ENCODE measurements at regions not wholly inside any gene's neighbourhood (a gene's known extent, or its start where the extent isn't known, plus 50 kb on each side); places are given as distances from the start of the nearest gene placed in this dataset.

DNA sequence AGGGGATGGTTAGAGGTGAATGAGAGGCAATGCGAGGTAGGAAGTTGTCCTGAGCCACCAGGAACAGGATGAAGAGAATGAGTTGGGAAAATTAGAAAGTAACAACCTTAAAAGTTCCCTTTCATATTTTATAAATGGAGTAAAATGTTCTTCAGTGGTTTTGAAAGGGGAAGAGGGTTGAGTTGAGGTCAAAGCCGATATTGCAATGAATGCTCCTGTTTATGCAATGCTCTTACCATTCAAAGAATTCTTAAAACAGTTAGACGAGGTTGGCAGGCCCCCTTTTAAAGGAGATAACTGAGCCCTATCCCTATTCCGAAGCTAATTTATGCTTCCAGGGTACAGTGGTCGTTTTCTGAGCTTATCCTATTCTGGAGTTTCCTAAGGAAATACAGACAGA is 2110.3 kb upstream of the CELF4 start:
- no peak for DNase-seq (ENCODE audit: low spot score)

DNA sequence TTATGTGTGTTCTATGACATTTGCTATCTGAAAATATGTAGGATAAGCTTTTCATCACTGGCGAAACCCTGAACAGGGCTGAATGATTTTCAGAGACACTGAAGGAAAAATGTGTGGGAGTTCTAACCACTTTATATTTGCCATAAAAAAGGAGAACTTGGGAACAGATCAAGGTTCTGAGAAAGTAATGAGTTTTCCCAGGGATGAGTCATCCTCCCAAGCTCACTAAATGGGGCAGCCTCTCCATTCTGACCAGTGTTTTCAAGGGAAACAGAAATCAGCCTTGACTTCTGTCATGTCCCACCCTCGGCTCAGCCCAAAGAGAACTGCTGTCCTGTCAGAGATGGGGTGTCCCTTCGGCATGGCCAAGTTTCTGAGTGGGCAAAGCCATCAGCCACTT is 2109.8 kb upstream of the CELF4 start:
- DNase-seq (ENCODE audit: low spot score): peak; percentile 52

- no peak for DNase-seq (ENCODE audit: low spot score)
These were observed 2106.6 kb upstream of the CELF4 start for GRCh38 chr18:39672171-39672570.

DNA sequence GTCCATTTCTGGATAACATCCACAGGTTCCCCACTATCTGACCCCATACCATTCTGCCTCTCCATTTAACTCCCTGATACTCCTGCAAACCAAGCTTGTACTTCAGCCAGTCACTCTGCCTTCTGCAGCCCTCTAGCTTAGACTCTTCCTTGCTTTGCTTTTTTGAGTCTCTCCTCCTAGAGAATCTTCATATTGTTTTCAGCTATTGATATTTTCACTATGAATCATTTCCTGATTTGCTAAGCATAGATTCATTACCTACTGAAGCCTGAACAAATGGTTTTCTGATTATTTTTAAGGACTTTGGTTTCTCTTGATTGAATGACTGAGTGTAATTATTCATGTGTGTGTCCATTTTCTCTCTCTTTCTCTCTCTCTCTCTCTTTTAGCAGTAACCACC is 2102.3 kb upstream of the CELF4 start:
- DNase-seq (ENCODE audit: low spot score): peak; percentile 18

DNA sequence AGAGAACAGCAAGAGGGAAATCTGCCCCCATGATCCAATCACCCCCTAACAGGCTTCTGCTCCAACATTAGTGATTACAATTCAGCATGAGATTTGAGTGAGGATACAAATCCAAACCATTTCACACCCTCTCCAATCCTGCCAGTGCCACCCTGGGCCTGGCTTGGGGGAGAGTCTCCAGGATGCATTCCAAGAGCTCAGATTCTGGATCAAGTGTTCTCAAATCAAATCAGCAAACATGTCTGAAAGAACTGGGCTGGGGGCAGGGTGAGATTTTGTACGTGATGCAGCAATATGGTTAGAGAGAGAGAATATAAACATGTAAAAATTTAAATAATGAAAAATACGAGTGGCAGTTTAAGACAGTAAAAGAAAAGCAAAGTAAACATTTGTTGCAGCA is 2100.9 kb upstream of the CELF4 start:
- DNase-seq (ENCODE audit: low spot score): no peak

DNA sequence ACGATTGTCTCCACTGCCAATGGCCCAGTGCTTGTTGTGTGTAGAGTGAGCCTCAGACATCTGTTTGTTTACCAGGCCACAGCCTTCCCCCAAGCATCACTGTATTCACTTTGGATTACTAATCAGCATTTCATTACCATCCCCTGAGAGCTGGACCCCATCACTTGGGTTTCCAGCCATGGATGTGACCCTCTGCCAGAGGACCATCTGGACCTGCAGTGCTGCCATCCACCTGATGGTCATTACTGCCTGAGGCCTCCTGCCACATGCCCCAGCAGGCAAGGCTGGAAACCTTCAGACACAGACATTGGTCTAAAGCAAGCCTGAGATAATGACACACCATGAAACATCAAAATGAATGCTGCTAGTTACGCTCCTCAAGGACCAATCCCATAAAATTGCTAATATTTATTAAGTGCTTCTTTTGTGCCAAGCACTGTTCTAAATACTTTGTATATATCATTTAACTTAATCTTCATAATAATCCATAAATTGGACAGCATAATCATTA is 2096.3 kb upstream of the CELF4 start:
- no peak for DNase-seq (ENCODE audit: low spot score)

DNA sequence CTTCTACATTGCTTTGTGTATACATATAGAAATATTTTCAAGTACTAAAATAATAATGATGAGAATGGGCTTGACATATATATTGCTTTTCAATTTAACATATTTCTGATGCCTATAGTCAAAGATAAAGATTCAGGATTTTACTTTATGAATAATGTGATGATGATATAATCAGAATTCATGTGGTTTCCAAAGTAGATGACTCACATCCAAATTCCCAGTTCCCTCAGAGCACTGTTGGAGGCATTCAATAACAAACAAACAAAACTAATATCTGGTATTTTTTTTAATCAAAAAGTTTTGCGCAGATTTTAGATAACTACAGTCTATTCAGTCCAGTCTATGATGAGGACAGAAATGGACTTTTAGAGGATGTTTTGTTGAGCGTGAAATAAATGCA is 2094.5 kb upstream of the CELF4 start:
- DNase-seq (ENCODE audit: low spot score): no peak

- no peak for DNase-seq (ENCODE audit: low spot score)
These were observed 2089.7 kb upstream of the CELF4 start for GRCh38 chr18:39655341-39655740.

- no peak for DNase-seq (ENCODE audit: low spot score)
These were observed 2087.6 kb upstream of the CELF4 start for GRCh38 chr18:39653221-39653620.

GRCh38 chr18:39648616-39649015 is 2083.0 kb upstream of the CELF4 start:
- no peak for DNase-seq (ENCODE audit: low spot score)

- DNase-seq (ENCODE audit: low spot score): peak; percentile 25
These were observed 2082.3 kb upstream of the CELF4 start for GRCh38 chr18:39647627-39648534.

DNA sequence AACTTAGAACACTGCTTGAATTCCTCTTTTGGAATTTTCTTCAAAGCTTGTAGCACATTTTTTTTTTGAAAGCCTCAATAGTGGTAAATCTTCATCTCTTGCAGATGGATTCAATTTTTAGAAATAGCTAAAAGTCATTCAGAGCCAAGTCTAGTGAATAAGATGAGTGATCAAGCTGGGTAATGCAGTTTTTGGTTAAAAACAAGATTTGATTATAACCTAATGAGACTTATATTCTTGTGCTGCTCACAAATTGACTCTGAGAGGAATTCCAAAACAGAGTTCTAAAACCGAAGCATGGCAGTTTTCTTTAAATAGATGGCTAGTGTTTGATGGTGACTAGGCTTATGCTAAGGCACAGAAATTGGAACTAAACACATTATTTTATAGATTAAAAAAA is 2072.6 kb upstream of the CELF4 start:
- DNase-seq (ENCODE audit: low spot score): no peak

DNA sequence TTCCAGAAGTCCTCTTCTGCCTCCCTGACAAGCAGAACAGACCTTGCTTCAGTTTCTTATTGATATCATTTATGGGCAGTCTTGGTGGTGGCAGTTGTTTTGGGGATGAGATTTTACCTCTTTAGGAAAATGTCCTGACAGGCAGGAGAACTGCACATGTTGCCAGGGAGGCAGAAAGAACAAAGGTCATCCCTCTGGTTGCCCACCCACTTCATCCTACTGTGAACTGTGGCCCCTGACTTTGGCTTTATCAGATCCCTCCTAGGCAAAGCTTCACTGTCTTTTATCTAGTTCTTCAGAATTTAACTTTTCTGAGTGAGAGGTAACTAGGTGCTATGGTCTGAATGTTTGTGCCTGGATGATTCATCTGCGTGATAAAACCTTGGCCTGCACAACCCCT is 2071.3 kb upstream of the CELF4 start:
- no peak for DNase-seq (ENCODE audit: low spot score)

GRCh38 chr18:39635966-39636365 is 2070.4 kb upstream of the CELF4 start:
- no peak for DNase-seq (ENCODE audit: low spot score)

DNA sequence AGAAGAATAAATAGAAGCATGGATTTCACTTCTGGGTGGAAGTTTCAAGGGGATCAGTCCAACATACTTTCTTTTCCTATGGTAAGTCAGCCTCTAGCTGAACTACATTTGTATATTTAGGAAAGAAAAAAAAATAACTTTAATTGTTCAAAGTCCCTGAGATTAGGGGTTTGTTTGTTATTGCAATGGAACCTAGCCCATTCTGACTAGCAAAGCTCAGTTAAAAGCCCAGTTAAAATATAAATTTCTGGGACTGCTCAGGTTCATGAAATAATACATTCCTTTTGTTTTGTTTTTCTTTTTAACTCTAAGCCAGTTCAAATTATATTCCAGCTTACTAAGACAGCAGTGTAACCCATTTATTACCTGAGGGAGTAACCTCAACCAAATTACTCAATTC is 2069.6 kb upstream of the CELF4 start:
- no peak for DNase-seq (ENCODE audit: low spot score)

DNA sequence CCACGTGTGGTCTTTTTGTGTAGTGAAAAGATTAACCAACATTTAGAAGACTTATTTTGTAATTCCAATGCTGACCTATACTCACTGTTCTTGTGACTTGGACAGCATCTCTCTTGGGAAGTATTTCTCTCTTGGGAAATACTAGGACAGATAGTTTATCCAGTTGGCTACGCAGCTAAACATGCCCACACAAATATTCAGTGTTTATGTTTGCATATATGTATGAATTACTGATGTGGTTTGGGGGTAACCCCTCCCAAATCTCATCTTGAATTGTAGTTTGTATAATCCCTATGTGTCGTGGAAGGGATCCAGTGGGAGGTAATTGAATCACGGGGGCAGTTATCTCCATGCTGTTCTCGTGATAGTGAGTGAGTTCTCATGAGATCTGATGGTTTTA is 2062.3 kb upstream of the CELF4 start:
- DNase-seq (ENCODE audit: low spot score): no peak

DNA sequence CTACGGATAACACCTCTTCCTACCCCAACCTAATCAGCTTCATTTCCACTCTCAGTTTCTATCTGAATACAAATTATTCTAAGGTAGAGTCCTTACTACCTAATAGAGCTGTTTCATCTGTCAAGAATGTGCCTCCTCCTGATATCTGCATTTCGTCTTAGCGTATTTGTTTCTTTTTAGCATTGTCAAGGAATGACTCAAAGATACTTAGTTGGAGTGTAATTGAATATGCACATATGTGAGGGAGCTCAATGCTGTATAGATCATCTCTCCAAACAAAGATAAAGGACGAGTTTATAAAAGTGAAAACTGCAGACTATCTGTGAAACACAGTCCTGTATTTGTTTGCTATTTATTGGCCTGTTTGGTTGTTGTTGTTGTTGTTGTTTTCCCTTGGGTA is 2059.4 kb upstream of the CELF4 start:
- DNase-seq (ENCODE audit: low spot score): no peak

- peak; percentile 6 for DNase-seq (ENCODE audit: low spot score)
These were observed 2056.8 kb upstream of the CELF4 start for GRCh38 chr18:39622431-39622830.

DNA sequence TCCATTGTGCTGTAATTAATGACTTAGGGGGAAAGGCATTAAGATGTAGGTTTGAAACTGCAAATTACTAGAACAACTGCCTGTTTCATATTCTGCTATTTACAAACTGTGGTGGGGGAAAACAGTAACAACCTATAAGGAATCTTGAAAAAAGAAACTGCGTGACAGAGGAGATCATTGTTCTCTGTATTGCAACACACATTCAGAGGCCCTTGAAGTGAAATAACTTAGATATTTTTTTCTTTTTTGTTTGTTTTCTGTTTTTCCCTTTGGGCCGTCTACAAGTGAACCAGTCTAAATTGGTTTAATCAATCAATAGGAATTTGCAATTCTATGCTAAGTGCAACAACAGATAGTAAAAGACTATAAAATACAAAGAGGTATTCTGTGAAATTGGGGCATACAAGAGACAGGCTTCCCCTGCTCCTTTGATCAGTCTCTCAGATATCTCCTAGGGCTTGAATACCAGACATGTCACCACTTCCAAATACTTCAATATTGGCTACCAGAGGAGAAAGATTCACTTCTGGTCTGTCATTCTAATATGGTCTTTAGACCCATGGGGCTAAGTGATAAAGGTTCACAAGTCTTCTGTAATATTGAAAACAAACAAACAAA is 2055.1 kb upstream of the CELF4 start:
- no peak for DNase-seq (ENCODE audit: low spot score)

DNA sequence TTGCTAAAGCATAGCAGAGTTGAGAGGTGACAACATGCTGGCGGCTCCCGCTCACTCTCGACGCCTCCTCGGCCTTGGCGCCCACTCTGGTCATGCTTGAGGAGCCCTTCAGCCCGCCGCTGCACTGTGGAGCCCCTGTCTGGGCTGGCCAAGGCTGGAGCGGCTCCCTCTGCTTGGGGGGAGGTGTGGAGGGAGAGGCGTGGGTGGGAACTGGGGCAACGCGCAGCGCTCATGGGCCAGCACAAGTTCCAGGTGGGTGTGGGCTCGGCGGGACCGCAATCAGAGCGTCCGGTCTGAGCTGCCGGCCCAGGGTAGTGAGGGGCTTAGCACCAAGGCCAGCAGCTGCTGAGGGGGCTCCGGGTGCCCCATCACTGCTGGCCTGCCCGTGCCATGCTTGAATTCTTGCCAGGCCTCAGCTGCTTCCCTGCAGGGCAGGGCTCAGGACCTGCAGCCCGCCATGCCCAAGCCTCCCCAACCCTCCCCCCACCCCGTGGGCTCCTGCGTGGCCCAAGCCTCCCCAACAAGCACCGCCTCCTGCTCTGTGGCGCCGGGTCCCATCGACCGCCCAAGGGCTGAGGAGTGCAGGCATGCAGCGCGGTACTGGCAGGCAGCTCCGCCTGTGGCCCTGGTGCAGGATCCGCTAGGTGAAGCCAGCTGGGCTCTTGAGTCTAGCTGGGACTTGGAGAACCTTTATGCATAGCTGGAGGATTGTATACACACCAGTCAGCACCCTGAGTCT is 2052.8 kb upstream of the CELF4 start:
- no peak for DNase-seq (ENCODE audit: low spot score)

DNA sequence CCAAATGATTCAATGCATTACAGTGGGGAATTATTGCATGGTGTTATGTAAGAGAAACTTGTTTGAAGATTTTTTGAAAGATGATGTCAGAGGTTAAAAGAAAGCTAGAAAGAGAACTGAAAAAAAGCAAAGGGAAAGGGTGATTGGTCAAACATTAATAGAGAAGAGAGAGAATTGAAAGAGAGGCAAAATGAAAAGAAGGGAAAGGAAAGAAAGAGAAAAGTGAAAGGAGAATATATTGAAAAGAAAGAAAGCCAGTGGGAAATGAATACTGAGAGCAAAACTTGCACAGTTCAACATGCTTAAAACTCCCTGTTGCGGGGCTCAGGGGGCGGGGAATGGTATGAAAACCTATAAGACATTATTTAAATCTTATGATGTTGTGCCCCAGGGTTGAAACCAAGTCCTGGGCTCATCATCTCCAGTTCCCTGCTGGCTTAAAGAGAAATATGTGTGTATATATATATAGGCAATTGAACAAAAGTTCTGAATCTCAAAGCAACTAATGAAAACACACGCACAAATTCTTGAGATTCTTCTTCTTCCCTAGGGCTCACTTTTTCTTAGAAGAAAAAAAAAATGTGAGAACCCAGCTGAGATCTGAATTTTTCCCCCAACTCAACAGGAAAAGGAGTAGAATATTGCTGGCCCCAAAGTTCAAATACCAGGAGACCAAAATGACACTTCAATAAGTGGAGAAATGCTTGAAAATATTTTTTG is 2045.9 kb upstream of the CELF4 start:
- no peak for DNase-seq (ENCODE audit: low spot score)

GRCh38 chr18:39607034-39607433 is 2041.4 kb upstream of the CELF4 start:
- no peak for DNase-seq (ENCODE audit: low spot score)
